ENCODE measurements at regions not wholly inside any gene's neighbourhood (a gene's known extent, or its start where the extent isn't known, plus 50 kb on each side); places are given as distances from the start of the nearest gene placed in this dataset. TPM values are rescaled to one million over a fixed set of nuclear protein-coding genes. Genes with fewer than 3 reads are reported as not detected.

DNA sequence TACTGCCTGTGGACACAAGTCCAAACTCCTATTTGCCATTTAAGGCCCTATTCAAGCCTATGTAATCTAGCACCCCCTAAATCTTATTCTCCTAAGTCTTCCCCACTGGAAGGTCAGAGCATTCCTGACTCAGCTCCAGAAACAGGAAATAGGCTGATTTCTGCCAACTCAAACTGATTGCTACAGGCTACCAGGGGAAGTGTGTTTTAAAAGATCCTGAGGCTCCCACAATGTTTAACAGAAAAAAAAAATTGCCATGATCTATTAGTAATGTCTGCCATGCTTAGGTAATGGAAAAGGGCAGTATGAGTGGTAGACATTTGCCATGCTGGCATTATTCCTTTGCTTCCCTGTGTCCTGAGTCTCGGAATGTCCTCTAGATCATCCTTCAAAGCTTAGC, 65.8 kb upstream of the BRINP1 start:
- intact Hi-C loops (cut with DNase I) = no loop called here
- no peak for ATAC-seq
- DNase-seq (ENCODE audit: missing footprints) = no peak

GRCh38 chr9:119432428-119432827, 63.2 kb upstream of the BRINP1 start:
- DNase-seq (ENCODE audit: missing footprints) = no peak
- intact Hi-C loops (cut with DNase I) = no loop called here
- no peak for ATAC-seq

DNA sequence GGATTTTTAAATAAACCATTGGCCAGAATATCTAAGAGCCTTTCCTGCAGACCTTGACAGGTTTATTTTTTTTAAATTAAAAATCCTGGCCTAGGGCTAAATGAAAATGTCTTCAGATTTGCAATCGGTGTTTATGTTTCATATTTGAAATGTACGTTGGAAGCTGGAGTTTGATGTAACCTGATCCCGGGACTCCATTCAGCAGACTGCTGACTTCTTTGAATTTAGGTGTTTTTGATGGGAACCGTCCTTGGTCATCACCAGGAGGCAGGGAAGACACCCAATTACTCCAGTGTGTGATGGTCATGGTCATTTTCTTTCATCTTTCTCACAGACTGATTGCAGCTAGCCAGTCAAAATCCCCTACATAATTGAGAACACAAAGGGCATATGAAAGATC, 60.1 kb upstream of the BRINP1 start:
- ATAC-seq (no peak), DNase-seq (ENCODE audit: missing footprints) (no peak)
- intact Hi-C loops (cut with DNase I) = no loop called here

- no peak for ATAC-seq
- intact Hi-C loops (cut with DNase I) = no loop called here
- DNase-seq (ENCODE audit: missing footprints) = no peak
Observed at GRCh38 chr9:119420231-119420630, 51.0 kb upstream of the BRINP1 start.

Small RNA genes lying in the stretch of these regions (microRNA-seq; reads per million reads assigned to microRNA genes)
- not detected for gene MIR147A
